Brain pericyte (primary cell): ENCODE measurements at regions not wholly inside any gene's neighbourhood (a gene's known extent, or its start where the extent isn't known, plus 50 kb on each side); places are given as distances from the start of the nearest gene placed in this dataset.

Source experiments
- DNase-seq: peaks from one replicate; pipeline ENCODE4 v3.0.0-alpha.2; 2012; ENCODE audit warnings: low read depth, low spot score

DNA sequence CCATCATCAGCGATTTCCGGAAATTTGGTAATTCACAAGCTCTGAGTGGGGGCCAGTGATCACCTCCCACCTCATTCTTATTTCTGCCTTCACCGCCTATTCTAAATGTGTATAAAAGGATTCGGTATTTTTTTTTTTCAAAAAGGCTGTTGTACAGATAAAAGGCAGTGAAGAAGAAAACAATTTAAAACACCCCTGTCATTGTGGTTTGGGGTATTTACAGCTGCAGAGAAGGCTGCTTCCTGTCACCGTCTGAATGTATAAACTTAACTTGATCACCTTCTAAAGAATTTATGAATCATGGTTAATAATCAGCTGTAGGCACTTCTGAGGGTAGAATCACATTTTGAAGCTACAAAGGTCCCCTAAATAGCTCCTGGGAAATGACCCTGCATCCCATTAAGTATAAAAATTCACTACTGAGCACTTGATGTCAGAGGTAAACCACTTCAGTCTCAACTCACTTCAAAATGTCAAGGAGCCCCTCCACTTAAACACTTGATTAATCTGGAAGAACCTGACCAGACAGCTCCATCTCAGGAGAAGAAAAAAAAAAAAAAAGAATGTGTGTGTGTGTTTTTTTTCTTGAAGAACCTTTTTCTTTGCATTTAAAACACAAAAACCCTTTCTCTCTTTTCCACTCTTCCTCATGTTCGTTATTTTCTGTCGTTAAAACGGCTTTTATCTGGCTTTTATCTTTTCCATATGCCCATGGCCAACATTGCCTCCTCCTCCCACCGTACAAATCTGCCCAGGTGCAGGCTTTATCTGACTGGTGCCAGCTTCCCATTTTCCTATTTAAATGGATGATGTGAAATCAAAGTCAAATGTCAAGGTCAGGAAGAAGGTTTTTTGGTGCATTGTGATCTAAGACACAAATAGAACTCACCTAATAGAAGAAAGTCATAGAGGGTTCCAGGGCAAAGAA lies 291.2 kb downstream of the IRX1 start:
- no peak for DNase-seq

DNA sequence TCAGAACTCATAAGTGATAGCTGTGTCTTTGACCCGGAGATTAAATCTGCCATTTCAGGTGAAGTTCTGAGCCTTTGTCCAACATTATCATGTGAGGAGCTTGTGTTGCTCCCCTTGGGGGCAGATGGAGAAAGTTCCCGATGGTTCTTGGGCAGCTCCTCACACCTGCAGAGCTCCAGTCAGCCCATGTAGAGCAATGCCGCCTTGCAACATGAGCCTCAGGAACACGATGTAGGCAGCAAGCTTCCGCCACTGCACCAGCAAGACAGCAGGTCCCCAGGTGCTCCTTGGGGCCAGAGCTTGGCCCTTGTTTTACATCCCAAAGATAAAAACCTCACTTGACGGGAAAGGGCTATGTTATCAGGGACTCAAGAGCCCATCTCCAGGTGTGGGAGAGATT lies 292.7 kb downstream of the IRX1 start:
- DNase-seq = no peak

DNA sequence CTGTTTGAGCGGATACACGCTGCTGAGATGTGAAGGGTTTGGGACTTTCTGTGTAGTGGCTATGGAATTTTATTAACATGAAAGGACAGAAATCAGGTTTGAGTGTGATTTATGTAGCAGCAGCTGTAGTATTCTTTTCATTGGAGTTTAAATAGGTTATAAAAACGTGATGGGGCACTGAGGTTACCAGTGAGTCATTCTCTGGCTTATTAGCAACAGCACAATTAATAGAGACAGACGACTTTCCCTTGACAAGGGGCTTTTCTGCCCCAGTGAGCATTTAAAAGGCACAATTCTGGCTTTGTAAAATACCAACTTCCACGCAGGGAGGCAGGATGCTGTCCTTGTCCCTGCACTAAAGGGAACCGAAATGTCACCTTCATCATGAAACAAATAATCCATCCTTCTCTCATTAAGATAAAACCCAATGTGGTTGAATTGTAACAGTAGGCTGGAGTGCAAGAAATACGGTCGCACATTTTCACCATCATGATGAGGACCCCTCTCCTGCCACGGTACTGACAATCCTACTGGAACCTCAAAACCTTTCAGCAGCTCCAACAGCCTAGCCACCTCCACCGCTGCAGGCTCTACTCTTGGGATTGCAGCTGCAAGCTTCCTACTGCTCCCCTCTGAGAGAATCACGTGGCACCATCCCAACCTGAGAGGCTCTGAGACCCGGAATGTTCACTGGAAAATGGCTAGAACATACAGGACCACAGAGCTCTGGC lies 293.9 kb downstream of the IRX1 start:
- DNase-seq = no peak

DNA sequence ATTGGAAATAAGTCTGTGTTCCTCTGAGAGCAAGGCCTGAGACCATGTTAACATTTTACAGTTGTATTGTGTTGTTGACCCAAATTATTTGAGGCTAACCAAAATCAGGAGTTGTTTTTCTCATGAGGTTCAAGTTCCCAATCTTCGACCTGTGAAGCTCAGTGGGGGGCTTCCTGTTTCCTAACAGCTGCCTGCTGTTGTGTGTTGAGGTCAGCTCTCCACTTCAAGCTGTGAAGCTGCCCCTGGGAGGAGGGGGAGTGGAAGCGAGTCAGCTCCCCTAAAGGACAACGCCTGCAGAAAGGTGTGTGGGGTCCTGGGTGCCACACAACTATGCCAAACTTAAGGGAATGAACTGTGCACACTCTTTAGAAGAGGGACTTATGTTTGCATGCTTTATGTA lies 295.5 kb downstream of the IRX1 start:
- no peak for DNase-seq

DNA sequence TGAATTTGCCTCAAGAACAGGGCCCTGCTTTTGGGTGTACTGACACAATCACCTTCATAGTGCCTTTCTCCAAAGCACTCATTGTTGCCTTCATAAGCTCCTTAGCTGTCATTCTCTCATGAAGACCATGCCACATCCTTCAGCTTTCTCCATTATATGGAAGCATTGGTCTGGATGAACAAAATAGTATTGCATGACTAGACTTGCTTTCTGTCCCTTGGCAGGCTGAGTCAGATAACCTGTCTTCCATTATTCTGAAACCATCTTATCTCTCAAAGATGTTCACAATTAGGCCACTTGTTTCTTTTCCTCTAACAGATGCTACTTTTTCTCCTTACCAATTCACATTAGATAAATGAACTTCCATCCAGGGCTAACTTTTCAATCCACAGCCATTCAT lies 297.9 kb downstream of the IRX1 start:
- no peak for DNase-seq

DNA sequence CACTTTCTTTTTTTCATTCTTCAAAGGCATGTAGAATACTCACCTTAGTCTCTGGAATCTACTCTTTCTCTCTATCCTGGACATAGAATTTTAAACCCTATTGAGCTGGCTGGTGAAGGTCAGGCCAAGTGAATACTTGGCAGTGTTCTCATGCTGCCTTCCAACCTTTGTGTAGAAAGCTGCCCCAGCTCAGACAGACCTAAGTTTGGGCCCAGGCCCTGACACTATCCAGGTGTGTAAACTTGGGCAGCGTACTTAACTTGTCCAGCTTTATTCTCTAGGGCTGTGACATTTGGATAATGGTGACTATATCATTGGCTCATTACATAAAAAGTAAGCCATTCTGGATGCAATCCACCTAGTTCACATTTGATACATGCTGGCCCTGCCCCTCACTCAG lies 298.3 kb downstream of the IRX1 start:
- no peak for DNase-seq

DNA sequence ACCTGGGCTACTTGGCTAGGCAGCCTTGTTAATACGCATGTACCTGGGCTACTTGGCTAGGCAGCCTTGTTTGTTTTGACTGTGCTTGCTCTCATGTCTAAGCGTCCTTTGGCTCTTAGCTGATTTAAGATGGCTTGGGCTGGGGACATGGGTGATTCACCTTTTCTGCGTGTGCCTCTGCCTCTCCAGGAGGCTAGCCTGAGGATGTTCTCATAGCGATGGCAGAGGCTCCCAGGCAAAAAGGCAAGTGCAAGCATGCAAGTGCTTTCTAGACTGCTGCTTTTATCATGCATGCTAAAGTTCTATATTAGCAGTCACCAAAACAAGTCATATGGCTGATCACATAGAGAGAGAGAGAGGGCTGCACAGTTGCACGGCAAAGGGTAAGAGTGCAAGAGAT lies 300.5 kb downstream of the IRX1 start:
- DNase-seq = no peak

DNA sequence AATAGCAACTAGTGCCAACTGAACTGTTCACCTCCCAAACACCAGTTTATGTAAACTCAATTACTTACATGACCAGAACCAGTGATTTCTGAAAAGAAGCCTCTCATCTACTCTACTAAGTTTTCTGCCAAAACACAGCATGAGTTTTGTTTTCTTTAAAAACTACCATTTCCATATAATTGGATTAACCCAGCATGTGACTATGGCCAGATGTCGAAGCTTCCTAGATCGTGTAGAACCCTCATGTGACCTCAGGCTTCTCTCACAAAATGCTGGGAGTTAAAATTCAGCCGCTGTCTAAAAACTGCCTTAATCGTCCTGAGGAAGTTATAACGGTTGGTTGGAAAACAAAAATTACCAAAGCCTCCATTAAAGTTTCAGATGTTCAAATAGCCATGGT lies 303.5 kb downstream of the IRX1 start:
- DNase-seq = no peak

DNA sequence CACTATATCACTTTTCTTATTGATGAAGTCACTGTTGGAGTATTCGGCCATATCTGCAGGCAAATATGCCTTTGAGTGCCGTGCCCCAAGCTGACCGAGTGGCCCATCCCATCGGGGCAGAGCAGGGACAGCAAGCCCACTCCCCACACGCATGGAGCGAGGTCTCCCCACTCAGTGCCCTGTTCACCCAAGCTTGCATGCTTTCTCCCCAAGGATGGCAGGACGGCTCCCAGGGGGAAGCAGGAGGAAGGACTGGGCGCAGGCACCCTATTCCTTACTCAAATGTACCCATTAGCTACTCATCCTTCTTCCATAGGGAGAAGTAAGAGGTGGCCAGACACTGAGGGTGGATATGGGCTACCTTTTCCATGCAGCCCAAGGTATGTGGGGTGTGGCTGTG lies 309.0 kb downstream of the IRX1 start:
- DNase-seq = no peak

DNA sequence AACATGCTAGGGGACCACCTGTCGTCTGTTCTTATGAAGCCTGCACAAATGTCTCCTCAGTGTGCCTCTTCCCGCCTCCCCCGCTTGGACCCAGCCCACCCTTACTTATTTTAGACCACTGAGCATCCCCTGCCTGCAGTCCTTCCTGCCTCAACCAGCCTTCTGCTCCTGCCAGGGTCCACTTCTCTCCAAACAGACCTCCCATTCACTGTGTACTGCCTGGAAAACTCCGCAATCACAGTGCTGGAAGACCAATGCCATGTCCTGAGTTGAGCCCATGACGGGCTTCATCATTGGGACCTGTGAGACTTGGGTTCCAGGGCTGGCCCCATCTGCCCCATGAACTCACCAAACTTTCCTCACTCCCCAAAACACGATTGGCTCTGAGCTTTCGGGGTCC lies 309.4 kb downstream of the IRX1 start:
- DNase-seq = no peak

DNA sequence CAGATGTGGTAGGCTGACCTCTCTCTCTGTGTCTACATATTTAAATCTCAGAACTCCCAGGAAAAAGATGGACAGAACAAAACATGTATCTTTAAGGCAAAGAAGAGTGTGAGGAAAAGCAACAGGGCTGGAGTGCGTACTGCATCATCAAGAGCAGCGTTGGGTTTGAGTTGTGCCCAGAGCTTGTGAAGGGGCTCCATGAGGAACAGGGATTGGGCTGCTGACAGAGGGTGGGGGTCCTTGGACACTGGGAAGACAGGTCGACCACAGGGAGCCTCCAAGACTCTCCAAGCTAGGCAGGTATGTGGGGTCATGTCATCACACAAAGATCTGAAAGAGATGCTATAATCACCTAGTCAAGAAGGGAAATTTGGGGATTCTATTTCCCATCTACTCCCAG lies 309.9 kb downstream of the IRX1 start:
- DNase-seq = no peak

DNA sequence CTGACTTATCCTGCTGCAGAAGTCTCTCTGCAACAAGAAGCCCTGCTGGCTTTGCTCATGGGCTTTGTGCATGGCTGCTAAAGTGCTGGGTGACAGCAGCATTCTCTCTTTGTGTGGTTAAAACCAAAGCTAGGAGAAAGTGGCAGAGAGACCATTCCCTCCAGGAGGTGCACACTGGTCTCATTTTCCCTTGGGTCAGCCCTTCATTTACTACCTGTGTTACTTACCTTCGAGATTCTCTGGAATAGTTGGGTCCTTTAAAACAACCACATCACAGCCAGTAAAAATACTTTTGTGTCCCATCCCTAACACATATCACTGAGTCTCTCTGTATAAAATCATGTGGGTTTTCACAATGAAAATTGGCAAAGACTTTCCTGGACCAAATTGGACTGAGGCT lies 315.5 kb downstream of the IRX1 start:
- no peak for DNase-seq

DNA sequence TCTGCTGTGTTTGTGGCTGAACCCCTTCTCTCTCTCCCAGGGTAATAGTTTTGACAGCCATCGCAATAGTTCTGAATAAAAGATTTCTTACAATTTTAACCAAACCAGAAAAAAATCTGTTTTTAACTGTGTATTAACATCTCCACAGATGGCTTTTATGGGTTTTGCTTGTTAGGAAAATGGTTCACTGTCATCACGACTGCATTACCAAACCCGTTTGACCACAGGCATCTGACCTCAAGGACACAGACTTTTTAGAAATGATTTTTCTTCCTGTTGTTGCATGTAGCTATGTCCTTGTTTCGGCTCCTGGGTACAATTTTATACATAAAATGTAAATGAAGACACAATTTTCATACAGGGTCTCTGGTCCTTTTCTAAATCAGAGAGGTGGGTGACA lies 316.1 kb downstream of the IRX1 start:
- DNase-seq = no peak

DNA sequence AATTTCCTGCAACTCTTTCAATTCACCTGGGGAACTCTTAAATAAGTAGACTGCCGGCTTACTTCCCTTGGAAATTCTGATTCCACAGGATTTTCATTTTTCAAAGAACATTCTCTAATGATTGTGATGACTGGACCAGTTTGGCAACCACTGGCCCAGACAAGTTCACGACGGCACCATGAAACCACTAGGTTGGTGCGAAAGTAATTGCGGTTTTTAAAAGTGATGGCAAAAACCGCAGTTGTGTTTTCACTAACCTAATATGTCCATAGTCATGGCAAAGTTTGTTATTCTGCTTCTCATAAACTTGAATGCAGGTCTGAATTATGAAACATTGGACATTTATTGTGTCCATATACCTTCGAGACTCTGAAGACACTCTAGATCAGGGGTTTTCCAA lies 317.2 kb downstream of the IRX1 start:
- DNase-seq = no peak

DNA sequence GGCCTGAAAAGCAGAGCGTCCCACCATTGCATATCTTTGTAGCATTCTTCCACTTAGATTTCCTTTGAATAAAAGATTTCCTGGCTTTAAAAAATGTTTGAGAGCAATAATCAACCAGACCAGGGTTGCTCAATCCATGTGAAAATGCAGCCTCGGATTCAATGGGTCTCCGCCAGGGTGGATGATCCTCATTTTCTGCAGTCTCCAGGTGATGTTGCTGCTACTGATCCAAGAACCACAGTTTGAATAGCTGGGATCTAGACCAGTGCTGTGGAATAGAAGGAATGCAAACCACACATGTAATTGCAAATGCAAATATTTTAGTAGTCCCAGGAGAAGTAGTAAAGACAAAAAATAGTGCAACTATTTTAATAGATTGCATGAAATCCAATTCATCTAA lies 317.6 kb downstream of the IRX1 start:
- no peak for DNase-seq

DNA sequence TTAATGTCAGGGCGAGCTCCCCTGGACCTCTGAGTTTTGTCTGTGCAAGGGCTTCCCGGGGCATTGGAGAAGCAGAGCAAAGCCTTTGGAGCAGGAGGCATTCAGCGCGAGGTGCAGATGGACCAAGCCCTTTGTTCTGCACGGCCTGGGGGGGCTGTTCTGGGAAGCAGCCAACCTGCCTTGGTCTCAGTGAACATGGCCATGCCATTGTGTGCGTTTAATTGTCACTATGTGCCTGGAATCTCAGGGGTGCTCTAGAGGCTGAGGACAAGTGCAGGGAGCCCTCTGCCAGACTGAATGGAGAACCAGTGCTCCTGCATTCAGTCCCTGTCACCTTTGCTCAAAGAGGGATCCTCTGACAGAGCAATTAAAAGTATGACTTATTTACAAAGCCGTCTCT lies 329.4 kb downstream of the IRX1 start:
- DNase-seq = no peak

DNA sequence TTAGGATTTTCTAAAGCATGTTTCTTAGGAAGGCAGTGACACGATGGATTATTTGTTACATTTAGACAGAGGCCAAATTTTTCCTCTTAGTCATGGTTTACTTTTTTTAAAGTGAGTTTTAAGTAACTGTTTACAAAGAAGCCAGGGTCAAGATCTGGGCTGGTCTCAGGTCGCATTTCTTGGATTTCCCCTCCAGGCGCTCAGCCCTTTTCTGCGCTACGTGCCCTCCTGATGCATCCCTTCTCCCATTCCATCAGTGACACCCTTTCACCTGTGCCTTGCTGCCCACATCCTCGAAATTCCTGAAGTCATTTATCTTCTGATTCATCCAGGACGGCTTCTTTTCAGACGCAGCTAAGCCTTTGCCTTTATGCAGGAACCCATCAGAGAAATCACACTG lies 330.3 kb downstream of the IRX1 start:
- no peak for DNase-seq

DNA sequence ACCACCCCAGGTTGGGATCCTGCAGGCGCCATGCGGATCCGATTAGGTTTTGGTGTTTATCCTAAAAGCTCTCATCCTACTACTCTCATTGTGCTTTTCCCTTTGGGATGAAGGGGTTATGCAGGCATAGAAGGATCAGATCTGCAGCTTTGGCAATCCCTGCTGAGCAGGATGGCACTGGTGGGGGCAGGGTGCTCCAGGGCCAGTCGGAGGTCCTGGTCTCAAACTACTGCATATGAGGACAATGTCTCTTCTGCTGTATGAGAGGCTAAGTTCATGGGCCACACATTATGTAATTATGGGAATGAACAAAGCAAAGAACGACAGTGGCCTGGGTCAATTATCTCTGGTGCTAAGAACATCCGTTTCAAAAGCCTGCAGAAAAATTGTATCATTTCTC lies 334.2 kb downstream of the IRX1 start:
- DNase-seq = no peak

DNA sequence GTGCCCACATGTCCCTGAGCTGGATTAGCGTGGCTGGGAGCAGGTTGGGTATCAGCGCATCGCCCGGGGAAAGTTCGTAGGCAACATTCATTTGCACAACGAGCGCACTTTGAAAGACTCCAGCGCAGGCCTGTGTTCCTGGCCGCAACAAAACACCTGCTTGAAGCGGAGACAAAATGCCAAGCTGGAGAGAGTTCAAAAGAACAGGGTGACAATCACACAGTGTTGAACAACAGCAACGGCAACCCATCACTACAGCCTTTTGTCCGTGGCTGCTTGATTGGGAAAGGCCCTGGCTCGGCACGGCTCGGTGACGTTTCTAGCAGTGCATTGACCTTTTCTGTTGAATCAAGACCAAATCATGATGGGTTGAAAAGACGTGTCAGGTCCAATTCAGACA lies 336.3 kb downstream of the IRX1 start:
- no peak for DNase-seq

DNA sequence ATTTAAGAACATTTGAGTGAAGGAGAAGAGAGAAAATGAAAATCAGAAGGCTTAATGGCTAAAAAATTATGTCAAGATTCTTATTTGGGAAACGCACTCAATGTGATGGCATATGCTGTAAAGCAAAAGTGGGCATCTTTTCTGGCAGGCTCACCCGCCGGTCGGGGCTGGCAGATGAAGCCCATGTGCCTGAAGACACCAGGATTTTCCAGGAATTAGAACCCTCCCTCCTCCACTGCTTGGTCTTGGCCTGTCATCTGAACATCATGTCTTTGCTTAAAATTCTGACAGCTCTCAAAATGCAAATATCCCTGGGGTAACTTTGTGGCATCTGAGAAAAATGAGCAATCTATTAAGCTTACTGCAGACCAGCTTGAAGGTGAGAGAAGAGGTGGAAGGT lies 337.9 kb downstream of the IRX1 start:
- no peak for DNase-seq

DNA sequence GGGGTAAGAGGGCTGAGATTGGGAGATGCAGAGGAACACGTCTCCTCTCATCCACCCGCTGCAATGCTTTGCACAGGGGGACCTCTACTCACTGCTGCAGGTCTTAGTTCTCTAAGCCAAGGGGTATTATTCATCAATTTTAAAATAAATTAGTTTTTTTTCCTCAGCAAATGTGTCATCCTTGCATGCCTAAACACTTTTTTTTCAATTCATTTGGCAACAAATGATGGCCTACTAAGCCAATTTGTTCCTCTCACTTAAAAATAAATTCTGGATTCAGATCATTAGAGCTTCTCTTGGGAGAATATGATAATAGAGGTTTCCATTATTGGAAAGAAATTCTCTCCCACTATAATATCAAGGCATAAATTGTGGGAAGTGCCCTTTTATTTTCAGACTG lies 338.3 kb downstream of the IRX1 start:
- DNase-seq = no peak

DNA sequence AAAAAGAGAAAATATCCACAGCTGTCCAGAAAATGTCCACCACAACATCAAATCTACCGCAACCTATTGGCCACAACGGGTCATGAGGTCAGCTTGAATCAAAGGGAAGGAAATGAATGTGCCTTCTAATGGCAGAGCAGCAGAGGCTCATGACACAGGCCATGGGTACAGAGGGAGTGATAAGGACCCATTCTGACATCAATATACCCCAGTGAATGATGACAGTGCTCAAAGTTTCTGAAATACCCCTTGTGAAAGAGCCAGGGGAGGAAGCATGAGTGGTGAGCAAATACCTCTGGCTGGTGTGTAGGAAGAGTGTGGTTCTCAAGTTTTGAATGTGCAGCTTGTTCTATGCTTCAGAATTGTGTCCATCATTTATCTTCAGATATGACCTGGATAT lies 348.2 kb downstream of the IRX1 start:
- DNase-seq = no peak

DNA sequence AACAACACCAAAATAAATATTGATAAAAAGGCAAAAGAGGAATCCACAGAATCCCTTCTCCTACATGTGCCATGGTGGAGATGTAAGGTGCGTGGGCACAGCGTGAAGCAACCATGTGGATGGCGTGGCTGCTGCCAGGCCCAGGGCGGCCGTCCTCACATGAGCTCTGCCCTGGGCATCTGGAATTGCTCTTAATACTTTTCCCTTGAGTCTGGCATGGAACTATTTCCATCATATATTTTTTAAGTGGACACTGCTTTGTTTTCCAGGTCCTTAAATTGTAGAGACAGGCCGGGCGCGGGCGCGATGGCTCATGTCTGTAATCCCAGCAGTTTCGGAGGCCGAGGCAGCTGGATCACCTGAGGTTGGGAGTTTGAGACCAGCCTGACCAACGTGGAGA lies 349.3 kb downstream of the IRX1 start:
- DNase-seq = no peak
